GM18499 (cell line): ENCODE measurements at regions not wholly inside any gene's neighbourhood (a gene's known extent, or its start where the extent isn't known, plus 50 kb on each side); places are given as distances from the start of the nearest gene placed in this dataset.
"Not testable (repeated sequence)": the region's sequence is repeated elsewhere in the genome, so short reads cannot be mapped to it uniquely, and the experiment has no call there.

Experiments
- ATAC-seq: cut with Tn5 transposase; IDR thresholded peaks from one replicate; pipeline ENCODE4 v1.9.1; 2021; ENCODE audit warnings: moderate number of reproducible peaks; ENCODE audit not compliant: insufficient read depth, unreplicated experiment

DNA sequence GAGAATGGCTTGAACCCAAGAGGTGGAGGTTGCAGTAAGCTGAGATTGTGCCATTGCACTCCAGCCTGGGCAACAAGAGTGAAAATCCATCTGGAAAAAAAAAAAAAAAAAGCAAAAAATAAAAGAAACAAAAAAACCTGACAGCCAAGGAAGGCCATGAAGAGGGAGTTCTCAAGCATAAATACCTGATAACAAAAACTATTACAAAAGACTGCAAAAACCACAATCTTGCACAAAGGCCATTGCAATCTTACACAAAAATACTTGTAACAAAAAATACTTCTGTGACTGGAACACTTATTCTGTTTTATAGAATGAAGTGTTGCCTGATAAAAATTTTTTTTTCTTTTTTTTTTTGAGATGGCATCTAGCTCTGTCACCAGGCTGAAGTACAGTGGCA lies 61.5 kb upstream of the TSC22D1 start:
- ATAC-seq, result no peak

- ATAC-seq, result no peak
Observed at GRCh38 chr13:44629465-44630183, 53.5 kb upstream of the TSC22D1 start.

DNA sequence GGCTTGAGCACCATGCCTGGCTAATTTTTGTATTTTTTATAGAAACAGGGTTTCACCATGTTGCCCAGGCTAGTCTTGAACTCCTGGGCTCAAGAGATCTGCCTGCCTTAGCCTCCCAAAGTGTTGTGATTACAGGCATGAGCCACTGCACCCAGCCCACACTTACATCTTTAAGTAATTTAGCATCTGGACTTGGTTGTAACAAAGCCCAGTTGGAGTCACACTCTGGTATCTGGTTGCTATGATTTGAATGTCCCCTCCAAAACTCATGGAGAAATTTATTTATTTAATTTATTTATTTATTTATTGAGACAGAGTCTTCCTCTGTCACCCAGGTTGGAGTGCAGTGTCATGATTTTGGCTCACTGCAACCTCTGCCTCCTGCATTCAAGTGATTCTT lies 52.7 kb upstream of the TSC22D1 start:
- not testable (repeated sequence) for ATAC-seq

- ATAC-seq, result no peak
Observed at GRCh38 chr13:44627441-44627840, 51.3 kb upstream of the TSC22D1 start.

GRCh38 chr13:44626176-44626575 lies 50.0 kb upstream of the TSC22D1 start:
- ATAC-seq, result no peak
